ENCODE measurements at regions not wholly inside any gene's neighbourhood (a gene's known extent, or its start where the extent isn't known, plus 50 kb on each side); places are given as distances from the start of the nearest gene placed in this dataset.

GRCh38 chr7:35501681-35502080, 193.3 kb downstream of the HERPUD2 start:
- DNase-seq (ENCODE audit: low read depth in 3 of 3): no peak

GRCh38 chr7:35499226-35499625, 195.7 kb downstream of the HERPUD2 start:
- DNase-seq (ENCODE audit: low read depth in 3 of 3): no peak

DNA sequence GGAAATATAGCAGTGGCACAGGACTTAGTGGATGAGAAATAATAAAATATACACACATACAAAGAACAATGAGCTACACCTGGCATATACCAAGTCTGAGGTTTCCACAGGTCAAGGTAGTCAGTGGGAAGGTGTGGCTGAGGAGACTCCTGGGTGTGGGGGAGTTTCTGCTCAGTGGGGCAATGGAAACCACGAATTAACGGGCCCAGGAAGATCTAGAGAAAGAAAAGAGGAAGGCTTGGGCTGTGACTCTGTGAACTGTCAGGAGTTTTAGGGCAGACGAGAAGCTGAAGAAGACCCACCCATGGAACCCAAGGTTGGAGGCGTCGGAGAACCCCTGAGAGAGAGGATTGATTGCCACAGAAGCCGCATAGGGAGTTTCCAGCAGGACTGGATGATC, 196.5 kb downstream of the HERPUD2 start:
- no peak for DNase-seq (ENCODE audit: low read depth in 3 of 3)

GRCh38 chr7:35495844-35496243, 199.1 kb downstream of the HERPUD2 start:
- no peak for DNase-seq (ENCODE audit: low read depth in 3 of 3)

DNA sequence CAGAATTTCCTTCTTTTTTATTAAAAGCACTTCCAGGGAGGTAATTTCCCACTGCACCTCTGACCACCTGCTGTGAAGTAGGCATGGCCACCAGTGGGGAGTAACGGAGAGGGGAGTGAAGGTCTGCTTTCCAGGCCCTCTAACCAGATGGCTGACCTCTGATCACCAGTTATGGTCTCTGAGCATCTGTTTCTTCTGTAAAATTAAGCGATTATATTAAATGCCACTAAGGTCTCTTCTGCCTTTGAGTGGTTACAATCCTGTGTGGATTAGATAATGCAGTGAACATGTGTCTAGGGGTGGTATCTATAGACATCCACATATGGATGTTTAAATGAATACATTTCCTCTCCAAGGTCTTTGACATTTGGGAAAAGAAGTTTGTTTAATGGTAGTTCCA, 199.6 kb downstream of the HERPUD2 start:
- no peak for DNase-seq (ENCODE audit: low read depth in 3 of 3)

GRCh38 chr7:35494407-35494806, 200.5 kb downstream of the HERPUD2 start:
- DNase-seq (ENCODE audit: low read depth in 3 of 3): no peak

GRCh38 chr7:35492451-35493175, 202.3 kb downstream of the HERPUD2 start:
- DNase-seq (ENCODE audit: low read depth in 3 of 3): no peak

GRCh38 chr7:35491233-35491632, 203.7 kb downstream of the HERPUD2 start:
- no peak for DNase-seq (ENCODE audit: low read depth in 3 of 3)

GRCh38 chr7:35487841-35488240, 207.1 kb downstream of the HERPUD2 start:
- no peak for DNase-seq (ENCODE audit: low read depth in 3 of 3)

DNA sequence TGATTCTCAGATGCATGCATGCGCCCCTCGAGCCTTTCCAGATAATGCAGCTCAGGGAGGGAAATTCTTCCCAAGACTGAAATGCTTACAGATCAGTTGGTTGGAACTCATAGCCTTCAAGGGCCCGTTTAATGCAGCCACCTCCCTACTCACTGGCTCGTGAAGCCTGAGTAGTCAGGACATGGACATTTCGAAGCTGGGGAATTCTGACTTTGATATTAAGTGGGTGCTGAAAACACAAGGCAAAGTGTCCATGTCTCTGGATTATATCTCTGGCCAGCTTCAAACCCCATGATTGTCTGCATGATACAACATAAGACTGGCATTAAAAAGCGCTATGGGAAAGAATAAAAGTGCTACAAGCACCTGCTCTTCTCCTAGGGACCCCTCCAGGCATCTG, 207.5 kb downstream of the HERPUD2 start:
- DNase-seq (ENCODE audit: low read depth in 3 of 3): no peak

DNA sequence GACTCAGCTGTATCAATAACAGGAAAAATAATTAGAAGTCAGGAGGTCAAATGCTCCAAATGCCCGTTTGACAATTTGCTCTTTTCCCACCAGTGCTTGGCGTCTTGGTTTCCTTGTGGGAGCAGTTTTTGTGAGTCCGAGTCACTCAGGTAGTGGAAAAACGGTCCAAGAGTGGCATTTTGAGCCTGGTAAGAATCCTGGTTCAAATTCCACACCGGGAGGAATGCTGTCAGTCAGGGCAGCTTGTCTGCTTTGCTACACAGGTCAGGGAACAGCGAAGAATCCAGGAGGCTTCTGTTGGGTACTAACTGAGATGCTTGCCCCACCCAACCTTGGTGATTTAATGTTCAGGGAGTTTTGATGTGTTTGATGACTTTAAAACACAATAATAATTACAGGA, 209.5 kb downstream of the HERPUD2 start:
- DNase-seq (ENCODE audit: low read depth in 3 of 3): no peak

GRCh38 chr7:35483568-35483967, 211.4 kb downstream of the HERPUD2 start:
- no peak for DNase-seq (ENCODE audit: low read depth in 3 of 3)

GRCh38 chr7:35482231-35482630, 212.7 kb downstream of the HERPUD2 start:
- no peak for DNase-seq (ENCODE audit: low read depth in 3 of 3)

GRCh38 chr7:35480806-35481205, 214.1 kb downstream of the HERPUD2 start:
- DNase-seq (ENCODE audit: low read depth in 3 of 3): no peak

DNA sequence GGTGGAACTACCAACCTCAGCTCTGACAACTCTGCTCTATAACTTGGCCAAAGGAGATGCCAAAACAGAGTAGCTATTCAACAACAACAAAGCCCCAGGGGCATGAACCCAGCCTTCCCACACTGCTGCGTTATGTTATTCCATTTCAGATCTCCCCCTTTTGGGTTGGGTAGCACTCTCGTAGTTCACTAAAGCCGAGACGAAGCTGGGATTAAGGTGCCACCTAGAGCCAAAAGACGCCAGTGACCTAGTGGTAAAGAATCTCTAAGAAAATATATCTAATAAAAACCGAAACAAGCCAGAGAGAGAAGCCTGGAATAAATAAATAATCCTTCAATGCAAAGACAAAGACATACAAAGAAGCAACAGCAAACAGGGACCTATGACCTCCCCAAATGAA, 217.3 kb downstream of the HERPUD2 start:
- DNase-seq (ENCODE audit: low read depth in 3 of 3): no peak

DNA sequence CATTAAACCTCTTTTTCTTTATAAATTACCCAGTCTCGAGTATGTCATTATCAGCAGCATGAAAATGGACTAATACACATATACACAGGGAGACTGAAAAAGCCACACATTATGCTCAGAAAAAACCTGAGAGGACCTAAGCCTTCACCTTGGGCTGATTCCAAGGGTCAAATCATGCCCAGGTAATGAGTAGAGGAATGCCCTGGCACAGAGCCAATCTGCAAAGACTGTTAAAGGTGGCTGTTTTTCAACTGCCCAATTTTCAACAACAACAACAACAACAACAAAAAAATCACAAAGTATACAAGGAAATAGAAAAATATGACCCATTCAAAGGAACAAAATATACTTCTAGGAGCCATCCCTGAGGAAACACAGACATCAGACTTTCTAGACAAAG, 220.2 kb upstream of the TBX20 start:
- no peak for DNase-seq (ENCODE audit: low read depth in 3 of 3)

DNA sequence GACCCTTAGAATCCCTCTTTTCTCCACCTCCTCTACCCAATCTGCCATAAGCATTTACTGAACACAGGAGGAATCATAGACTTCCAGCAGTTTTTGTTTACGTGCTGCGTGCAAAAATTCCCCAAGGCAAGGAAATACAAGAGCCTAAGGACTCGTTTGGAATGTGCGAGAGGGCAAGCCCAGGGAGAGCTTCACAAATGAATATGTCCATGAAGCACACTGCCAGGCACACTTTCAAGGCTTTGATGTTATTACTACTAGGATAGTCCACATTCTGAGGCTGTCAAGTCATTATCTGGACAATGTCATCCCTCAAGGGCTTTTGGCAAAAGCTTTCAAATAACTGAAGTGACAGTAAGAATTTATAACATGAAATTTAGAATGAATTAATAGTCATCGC, 214.7 kb upstream of the TBX20 start:
- no peak for DNase-seq (ENCODE audit: low read depth in 3 of 3)

DNA sequence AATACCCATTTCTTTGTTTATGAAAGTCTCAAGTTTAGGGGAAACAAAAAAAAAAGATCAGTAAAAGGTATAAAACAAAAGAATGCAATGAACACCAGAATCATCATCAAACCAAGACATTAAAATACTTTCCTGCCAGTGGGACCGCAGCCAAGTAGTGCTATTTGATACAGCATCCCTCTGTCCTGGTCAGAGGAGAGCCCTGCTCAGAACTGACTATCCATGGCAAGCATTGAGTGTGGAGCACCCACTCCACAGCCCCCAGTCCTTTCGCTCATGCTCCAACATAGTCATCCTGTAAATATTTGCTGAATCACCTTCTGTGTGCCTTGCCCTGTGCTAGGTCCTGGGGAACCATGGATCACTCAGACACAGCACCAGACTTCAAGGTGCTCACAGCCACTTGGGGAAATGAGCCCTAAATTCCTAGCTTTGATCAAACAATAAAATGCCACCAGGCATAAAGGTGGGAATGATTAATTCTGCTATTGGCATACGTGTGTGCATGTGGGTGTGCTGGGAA, 213.6 kb upstream of the TBX20 start:
- no peak for DNase-seq (ENCODE audit: low read depth in 3 of 3)

GRCh38 chr7:35465791-35466336, 212.0 kb upstream of the TBX20 start:
- no peak for DNase-seq (ENCODE audit: low read depth in 3 of 3)

GRCh38 chr7:35463751-35464150, 209.9 kb upstream of the TBX20 start:
- DNase-seq (ENCODE audit: low read depth in 3 of 3): no peak

- no peak for DNase-seq (ENCODE audit: low read depth in 3 of 3)
Measured at GRCh38 chr7:35463176-35463700, 209.3 kb upstream of the TBX20 start.

- DNase-seq (ENCODE audit: low read depth in 3 of 3): no peak
Measured at GRCh38 chr7:35454575-35455385, 200.9 kb upstream of the TBX20 start.
